CD4-positive, alpha-beta T cell treated with Interleukin-17A for 1 hour (primary cell): ENCODE measurements at regions not wholly inside any gene's neighbourhood (a gene's known extent, or its start where the extent isn't known, plus 50 kb on each side); places are given as distances from the start of the nearest gene placed in this dataset.
A peak's percentile ranks its signal among the peaks of the same experiment; 100 is the strongest.

Experiments used
- DNase-seq: peaks from one replicate; pipeline ENCODE4 v3.0.0-alpha.2; 2020

DNA sequence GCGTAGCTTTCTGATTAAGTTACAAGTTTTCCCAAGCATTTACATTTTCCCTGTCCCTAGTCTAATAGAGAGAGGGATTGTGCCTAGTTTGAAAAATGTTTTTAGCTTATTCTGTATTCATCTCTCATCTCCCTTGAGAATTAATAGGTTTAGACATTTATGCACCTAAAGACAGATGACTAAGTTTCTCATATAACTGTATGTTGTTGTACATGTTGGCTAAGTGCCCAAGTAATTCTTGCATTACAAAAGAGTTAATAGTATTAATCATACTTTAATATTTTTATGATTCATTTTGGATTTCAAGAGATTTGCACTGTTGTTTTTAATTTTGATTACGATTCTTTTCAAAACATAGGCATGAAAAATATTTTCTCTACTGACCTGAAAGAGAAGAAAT lies 109.0 kb upstream of the TBL1XR1 start:
- DNase-seq = no peak

DNA sequence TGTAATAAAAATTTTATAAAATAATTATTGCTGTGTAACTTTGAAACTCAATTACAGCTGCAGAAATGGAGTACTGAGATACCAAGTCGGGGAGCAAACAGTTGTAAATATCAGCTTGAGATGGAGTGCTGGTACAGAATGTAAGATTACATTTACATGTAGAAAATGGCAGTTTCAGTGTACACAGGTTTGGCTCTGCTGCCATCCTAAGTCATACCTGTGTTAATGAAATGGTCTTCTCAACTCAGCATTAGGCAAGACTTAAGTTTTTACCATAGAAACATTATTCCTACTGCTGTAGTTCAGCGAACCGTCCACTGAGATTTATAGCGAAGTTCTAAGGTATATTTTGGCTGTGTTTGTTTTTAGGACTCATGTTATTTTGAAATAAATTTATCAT lies 110.1 kb upstream of the TBL1XR1 start:
- DNase-seq = peak; percentile 5

GRCh38 chr3:177307826-177308225 lies 110.5 kb upstream of the TBL1XR1 start:
- no peak for DNase-seq

DNA sequence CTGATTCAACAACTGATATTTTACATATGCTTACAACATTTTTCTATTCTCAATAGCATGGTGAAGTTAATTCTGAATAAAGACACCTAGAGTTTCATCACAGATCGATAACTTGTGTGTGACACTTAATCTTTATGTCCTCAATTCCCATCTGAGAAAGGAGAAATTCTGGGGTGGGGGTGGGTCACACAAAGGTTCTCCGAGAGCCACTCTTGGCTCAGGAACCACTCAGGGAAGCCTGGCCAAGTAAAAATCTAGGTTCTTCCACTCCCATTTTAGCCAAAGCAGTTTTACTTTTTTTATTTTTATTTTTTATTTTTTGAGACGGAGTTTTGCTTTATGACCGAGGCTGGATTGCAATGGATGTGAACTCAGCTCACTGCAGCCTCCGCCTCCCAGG lies 111.0 kb upstream of the TBL1XR1 start:
- DNase-seq = no peak

DNA sequence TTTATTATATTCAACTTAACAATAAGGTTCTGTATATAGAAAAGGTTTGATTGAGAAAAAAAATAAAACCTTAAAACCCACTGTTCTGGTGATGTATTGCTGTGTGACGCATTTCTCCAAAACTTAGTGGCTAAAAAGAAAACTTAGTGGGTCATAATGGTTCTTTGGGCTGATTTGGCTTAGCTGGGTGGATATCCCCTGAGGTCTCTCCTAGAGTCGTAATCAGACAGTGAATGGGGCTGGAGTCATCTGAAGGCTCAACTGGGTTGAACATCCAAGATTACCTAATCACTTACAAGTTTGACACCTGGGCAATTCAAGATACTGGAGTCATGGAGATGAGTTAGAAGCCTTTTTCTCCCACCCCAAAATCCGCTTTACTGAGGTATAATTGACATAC lies 111.6 kb upstream of the TBL1XR1 start:
- DNase-seq = no peak

GRCh38 chr3:177312491-177312890 lies 115.2 kb upstream of the TBL1XR1 start:
- no peak for DNase-seq

GRCh38 chr3:177314897-177315296 lies 117.6 kb upstream of the TBL1XR1 start:
- no peak for DNase-seq

- DNase-seq = no peak
Measured at GRCh38 chr3:177317247-177317646, 120.0 kb upstream of the TBL1XR1 start.

GRCh38 chr3:177318559-177318958 lies 121.3 kb upstream of the TBL1XR1 start:
- DNase-seq = no peak

- DNase-seq = no peak
Measured at GRCh38 chr3:177320765-177321247, 123.5 kb upstream of the TBL1XR1 start.

GRCh38 chr3:177321819-177322218 lies 124.5 kb upstream of the TBL1XR1 start:
- no peak for DNase-seq

- DNase-seq = no peak
Measured at GRCh38 chr3:177322881-177323280, 125.6 kb upstream of the TBL1XR1 start.

- no peak for DNase-seq
Measured at GRCh38 chr3:177329854-177330253, 132.6 kb upstream of the TBL1XR1 start.

- no peak for DNase-seq
Measured at GRCh38 chr3:177330779-177331178, 133.5 kb upstream of the TBL1XR1 start.

DNA sequence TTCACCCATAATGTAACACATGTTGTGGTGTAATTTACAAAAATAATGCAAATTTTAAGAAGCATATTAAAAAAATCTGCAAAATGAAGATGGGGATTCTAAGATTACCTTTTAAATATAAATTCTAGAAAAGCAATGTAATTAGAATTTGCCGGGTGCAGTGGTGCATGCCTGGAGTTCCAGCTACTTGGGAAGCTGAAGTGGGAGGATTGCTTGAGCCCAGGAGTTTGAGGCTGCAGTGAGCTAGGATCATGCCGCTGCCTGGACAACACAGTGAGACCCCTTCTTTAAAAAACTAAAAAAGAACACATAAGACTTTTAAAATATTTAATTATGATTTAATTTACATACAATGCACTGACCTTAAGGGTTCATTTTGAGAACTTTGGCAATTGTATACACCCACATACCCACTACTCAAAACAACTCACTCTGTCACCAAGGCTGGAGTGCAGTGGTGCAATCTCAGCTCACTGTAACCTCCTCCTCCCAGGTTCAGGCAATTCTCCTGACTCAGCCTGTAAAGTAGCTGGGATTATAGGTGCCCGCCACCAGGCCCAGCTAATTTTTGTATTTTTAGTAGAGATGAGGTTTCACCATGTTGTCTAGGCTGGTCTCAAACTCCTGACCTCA lies 134.0 kb upstream of the TBL1XR1 start:
- no peak for DNase-seq

- DNase-seq = no peak
Measured at GRCh38 chr3:177332955-177333354, 135.7 kb upstream of the TBL1XR1 start.

DNA sequence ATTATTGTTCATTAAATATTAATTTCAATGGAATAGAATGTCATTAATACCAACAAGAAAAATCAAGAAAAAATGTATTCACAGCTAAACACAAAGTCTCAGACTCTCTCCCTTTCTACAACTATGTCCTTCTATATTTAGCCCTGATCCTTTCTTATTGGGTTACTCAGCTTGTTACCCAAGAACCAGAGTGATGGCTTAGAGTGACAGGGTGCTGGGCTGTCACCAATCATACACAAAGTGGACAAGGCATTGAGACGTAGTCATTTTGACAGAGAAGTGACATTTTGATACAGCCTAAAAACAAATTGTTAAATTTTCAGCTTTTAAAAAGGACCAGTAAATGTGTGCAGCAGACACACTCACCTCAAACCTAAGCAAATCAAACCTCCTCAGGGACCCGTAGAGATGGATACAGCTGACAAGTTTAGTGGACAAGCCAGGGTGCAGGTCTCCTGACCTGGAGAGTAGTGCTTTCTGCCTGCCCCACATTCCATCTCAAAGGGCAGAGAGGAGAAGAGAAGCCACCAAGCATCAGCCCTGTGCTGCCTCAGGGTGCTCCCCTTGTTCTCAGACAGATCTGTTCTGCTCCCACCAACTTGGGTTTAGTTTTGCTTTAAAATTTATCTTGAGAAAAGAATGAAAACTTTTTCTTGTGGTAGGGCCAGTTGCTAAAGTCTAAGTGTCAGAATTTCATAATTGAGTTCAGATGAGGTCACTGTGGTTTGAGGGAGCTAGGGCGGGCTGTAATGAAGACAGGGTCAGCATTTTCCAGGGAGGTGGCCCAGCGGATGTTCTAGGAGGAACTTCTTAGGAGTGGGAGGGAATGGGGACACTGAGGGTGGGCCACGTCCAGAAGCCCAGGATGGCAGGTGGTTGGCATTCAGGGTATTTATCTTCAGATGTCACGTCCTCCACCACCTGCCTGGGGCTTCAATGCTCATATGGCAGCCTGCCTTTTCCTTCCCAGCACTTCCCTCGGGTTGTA lies 136.5 kb upstream of the TBL1XR1 start:
- DNase-seq = no peak

GRCh38 chr3:177334803-177335202 lies 137.5 kb upstream of the TBL1XR1 start:
- DNase-seq = no peak

- no peak for DNase-seq
Measured at GRCh38 chr3:177335728-177336127, 138.4 kb upstream of the TBL1XR1 start.

GRCh38 chr3:177336873-177337450 lies 139.7 kb upstream of the TBL1XR1 start:
- DNase-seq = no peak

DNA sequence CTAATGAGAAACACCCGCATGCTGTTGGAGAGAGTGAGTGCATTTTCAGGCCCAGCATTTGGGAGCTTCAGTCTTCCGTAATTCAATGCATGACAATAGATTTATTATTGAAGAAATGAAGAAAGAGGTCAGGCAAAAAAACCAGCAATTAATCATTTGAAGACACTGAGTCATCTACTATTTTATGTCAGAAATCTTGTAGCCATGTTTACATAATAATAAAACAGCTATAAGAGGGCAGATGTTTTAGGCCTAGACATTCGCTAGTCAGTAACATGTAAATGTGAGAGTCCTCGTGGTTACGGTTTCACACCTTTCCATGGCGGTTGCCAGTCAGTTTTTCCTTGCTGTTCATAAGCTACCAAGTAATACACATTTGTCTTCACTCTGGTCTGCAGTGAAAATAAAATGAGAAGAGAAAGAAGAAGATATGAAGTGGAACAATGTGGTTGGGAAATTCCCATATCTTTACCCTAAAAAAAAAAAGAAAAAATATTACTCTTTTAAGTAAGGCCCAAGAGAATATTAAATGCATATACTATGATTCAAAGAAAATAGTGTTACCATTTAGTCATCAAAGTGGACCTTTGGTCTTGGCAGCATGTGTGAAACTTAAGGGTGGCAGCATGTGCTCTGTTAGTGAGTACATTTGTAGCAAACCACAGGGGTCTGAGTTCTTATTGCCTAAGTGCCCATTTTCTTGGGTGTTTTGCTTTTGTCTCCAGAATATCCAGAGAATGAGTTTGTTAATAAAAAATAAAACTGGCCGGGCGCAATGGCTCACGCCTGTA lies 140.5 kb upstream of the TBL1XR1 start:
- peak; percentile 70 for DNase-seq

DNA sequence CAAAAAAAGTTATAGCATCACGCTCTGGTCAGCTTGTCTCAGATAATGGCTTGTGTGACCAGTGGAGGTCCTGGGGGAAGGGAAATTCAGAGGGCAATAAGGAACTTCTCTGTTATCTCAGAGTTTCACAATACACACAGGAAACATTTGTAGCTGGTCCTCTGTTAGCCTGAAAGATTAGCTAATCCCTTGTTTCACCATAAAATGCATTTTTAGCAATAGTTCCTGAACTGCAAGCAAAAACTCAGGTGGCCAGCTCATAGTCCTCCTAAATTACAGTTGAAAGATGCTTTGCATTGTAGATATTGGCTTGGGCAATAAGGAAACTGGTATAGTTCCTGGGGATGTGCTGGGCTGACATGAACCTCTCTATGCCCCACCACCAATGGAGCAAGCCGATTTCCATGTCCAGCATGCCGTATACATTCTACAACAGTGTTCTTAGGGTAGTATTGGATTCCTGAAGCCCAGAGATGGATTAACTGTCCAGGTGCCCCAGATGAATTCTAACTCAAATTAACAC lies 141.5 kb upstream of the TBL1XR1 start:
- peak; percentile 4 for DNase-seq
